ENCODE measurements at regions not wholly inside any gene's neighbourhood (a gene's known extent, or its start where the extent isn't known, plus 50 kb on each side); places are given as distances from the start of the nearest gene placed in this dataset.

- TF ChIP-seq THAP7 (CRISPR knock-in tag; IDR thresholded peaks at IDR 0.05) = no peak
- TF ChIP-seq FUS (optimal IDR thresholded peaks at IDR 0.05; ENCODE audit: low read depth, low read length) = no peak
- no peak for TF ChIP-seq TCF7 (IDR thresholded peaks at IDR 0.05; ENCODE audit: borderline replicate concordance)
- no peak for TF ChIP-seq RBM14 (IDR thresholded peaks at IDR 0.05; ENCODE audit: borderline replicate concordance, insufficient read depth, low read depth, low read length)
- no peak for TF ChIP-seq TFAP4 (CRISPR knock-in tag; IDR thresholded peaks at IDR 0.05; ENCODE audit: borderline replicate concordance)
- no peak for TF ChIP-seq PRMT5 (CRISPR knock-in tag; IDR thresholded peaks at IDR 0.05)
These were observed 126.0 kb upstream of the GUCY1A1 start (continued) for GRCh38 chr4:155540698-155541097.

GRCh38 chr4:155539746-155540145, 126.9 kb upstream of the GUCY1A1 start:
- Histone ChIP-seq H3K27ac (ENCODE audit: extremely low read depth, low read depth, low read length) (no peak overlapping the region), H3K9me1 (ENCODE audit: control insufficient read depth, insufficient read depth, low read length) (no peaks in the 10 kb centered on the region), H3K9me3 (replicated peaks; ENCODE audit: control insufficient read depth, insufficient read depth, low read depth, low read length) (no peaks in the 10 kb centered on the region; the same call in 1 of the 2 replicates), H3K27me3 (ENCODE audit: control insufficient read depth in 2 of 2, insufficient read depth in 2 of 2, low read length in 2 of 2) (no peaks in the 10 kb centered on the region), H3K9ac (ENCODE audit: insufficient read depth in 1 of 2, low read depth in 2 of 2, low read length in 2 of 2) (no peak overlapping the region), H3K79me2 (ENCODE audit: control insufficient read depth, insufficient read depth, low read length) (no peaks in the 10 kb centered on the region), H4K20me1 (replicated peaks; ENCODE audit: control insufficient read depth, insufficient read depth, low read length) (no peaks in the 10 kb centered on the region), H3K36me3 (ENCODE audit: control insufficient read depth, insufficient read depth, low read length) (no peaks in the 10 kb centered on the region), H3K4me2 (ENCODE audit: insufficient read depth, low read length) (no peak overlapping the region), H3K4me3 (no peak overlapping the region), H2AFZ (ENCODE audit: low read depth, low read length) (no peak overlapping the region), H3K4me1 (replicated peaks in 1 of 2; ENCODE audit: control insufficient read depth in 2 of 2, insufficient read depth in 2 of 2, low read length in 2 of 2) (no peaks in the 10 kb centered on the region)
- DNase-seq (ENCODE audit: extremely low read depth in 1 of 4, low spot score in 3 of 4) (no peak), FAIRE-seq (no peak), ATAC-seq (no peak)
- WGBS (ENCODE audit: insufficient coverage, low coverage, missing lambda C conversion rate) = 0% methylated on average over 3 of the region's 3 CpGs
- in situ Hi-C loops (cut with MboI) (no loop called here), intact Hi-C loops (cut with micrococcal nuclease) (no loop called here)
- CTCF ChIA-PET (ENCODE audit: low intra/inter-chr PET ratio) = no interaction called here
- no TSS peak for BruUV-seq (replicated peaks)
- POLR2A ChIA-PET = no interaction called here
- TF ChIP-seq ARID1B (IDR thresholded peaks at IDR 0.05) (no peak), JUND (IDR thresholded peaks at IDR 0.05; ENCODE audit: borderline replicate concordance, low read depth, low read length) (no peak), JUND (tag; IDR thresholded peaks at IDR 0.05; ENCODE audit: borderline replicate concordance, low read depth, low read length) (no peak), ZBTB8A (IDR thresholded peaks at IDR 0.05; ENCODE audit: partially characterized antibody) (no peak), ARID3B (CRISPR knock-in tag; IDR thresholded peaks at IDR 0.05; ENCODE audit: borderline replicate concordance) (no peak), ETV1 (tag; conservative IDR thresholded peaks at IDR 0.05; ENCODE audit: low read depth) (no peak), SMARCC2 (IDR thresholded peaks at IDR 0.05; ENCODE audit: low read depth) (no peak), HDAC2 (IDR thresholded peaks at IDR 0.05) (no peak), POLR2A (conservative IDR thresholded peaks at IDR 0.05) (no peak), TRIM24 (IDR thresholded peaks at IDR 0.05) (no peak)
- TF ChIP-seq, protein P1, sequence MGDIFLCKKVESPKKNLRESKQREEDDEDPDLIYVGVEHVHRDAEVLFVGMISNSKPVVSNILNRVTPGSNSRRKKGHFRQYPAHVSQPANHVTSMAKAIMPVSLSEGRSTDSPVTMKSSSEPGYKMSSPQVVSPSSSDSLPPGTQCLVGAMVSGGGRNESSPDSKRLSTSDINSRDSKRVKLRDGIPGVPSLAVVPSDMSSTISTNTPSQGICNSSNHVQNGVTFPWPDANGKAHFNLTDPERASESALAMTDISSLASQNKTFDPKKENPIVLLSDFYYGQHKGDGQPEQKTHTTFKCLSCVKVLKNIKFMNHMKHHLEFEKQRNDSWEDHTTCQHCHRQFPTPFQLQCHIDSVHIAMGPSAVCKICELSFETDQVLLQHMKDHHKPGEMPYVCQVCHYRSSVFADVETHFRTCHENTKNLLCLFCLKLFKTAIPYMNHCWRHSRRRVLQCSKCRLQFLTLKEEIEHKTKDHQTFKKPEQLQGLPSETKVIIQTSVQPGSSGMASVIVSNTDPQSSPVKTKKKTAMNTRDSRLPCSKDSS (IDR thresholded peaks at IDR 0.05; ENCODE audit: low read depth, partially characterized antibody) = no peak

All from K562 (cell line).